MM.1S (cell line): ENCODE measurements at regions not wholly inside any gene's neighbourhood (a gene's known extent, or its start where the extent isn't known, plus 50 kb on each side); places are given as distances from the start of the nearest gene placed in this dataset.

Experiments used
- DNase-seq: peaks from one replicate; pipeline ENCODE4 v3.0.0-alpha.2; 2015
- H2AFZ ChIP-seq: fragments of 300-600 bp; sonication (generic); 2 replicates; pipeline ENCODE4 v1.6.0; 2016; ENCODE audit warnings: antibody characterized with exemption, low read length
- H3F3A ChIP-seq: fragments of 300-600 bp; sonication (generic); 2 replicates; pipeline ENCODE4 v1.6.1; 2016; ENCODE audit warnings: mild to moderate bottlenecking, antibody characterized with exemption, low read length, moderate library complexity, mixed read lengths; ENCODE audit not compliant: insufficient read depth
- H3K27ac ChIP-seq: fragments of 300-600 bp; sonication (generic); 2 replicates; pipeline ENCODE4 v1.5.1; 2016; ENCODE audit warnings: mild to moderate bottlenecking, low read length
- H3K27me3 ChIP-seq: fragments of 300-600 bp; sonication (generic); replicated peaks from 2 replicates; pipeline ENCODE4 v1.6.0; 2016; ENCODE audit warnings: low read length; ENCODE audit not compliant: insufficient read depth
- H3K36me3 ChIP-seq: fragments of 300-600 bp; sonication (generic); replicated peaks from 2 replicates; pipeline ENCODE4 v1.6.1; 2016; ENCODE audit warnings: mild to moderate bottlenecking, low read length, mixed read lengths; ENCODE audit not compliant: insufficient read depth
- H3K4me1 ChIP-seq: fragments of 300-600 bp; sonication (generic); 2 replicates; pipeline ENCODE4 v1.6.1; 2016; ENCODE audit warnings: low read length, mixed read lengths
- H3K4me2 ChIP-seq: fragments of 300-600 bp; sonication (generic); 2 replicates; pipeline ENCODE4 v1.6.0; 2016; ENCODE audit warnings: low read depth, low read length
- H3K4me3 ChIP-seq: fragments of 300-600 bp; sonication (generic); 2 replicates; pipeline ENCODE4 v1.5.1; 2016; ENCODE audit warnings: low read length, mixed read lengths
- H3K79me2 ChIP-seq: fragments of 300-600 bp; sonication (generic); 2 replicates; pipeline ENCODE4 v1.6.1; 2016; ENCODE audit warnings: mixed run types, low read length, mixed read lengths
- H3K9ac ChIP-seq: fragments of 300-600 bp; sonication (generic); 2 replicates; pipeline ENCODE4 v1.6.1; 2016; ENCODE audit warnings: low read length, mixed read lengths
- H3K9me2 ChIP-seq: fragments of 300-600 bp; sonication (generic); replicated peaks from 2 replicates; pipeline ENCODE4 v1.6.1; 2016; ENCODE audit warnings: mild to moderate bottlenecking, low read length, mixed read lengths; ENCODE audit not compliant: insufficient read depth
- H3K9me3 ChIP-seq: fragments of 300-600 bp; sonication (generic); replicated peaks from 2 replicates; pipeline ENCODE4 v1.6.1; 2016; ENCODE audit warnings: mild to moderate bottlenecking, low read length, mixed read lengths; ENCODE audit not compliant: insufficient read depth
- H4K20me1 ChIP-seq: fragments of 300-600 bp; sonication (generic); 2 replicates; pipeline ENCODE4 v1.6.1; 2016; ENCODE audit warnings: mild to moderate bottlenecking, low read length, moderate library complexity, mixed read lengths; ENCODE audit not compliant: insufficient read depth
- EZH2 ChIP-seq: fragments of 300-600 bp; sonication (generic); optimal IDR thresholded peaks from 2 replicates; pipeline ENCODE3; 2017; ENCODE audit warnings: low read depth, mild to moderate bottlenecking, antibody characterized with exemption, low read length, mixed read lengths
- EZH2phosphoT487 ChIP-seq: fragments of 300-600 bp; sonication (generic); IDR thresholded peaks from 2 replicates; pipeline ENCODE4 v1.6.1; 2018; ENCODE audit warnings: antibody characterized with exemption, low read length
- TF ChIP-seq, protein P1 (sequence below): fragments of 300-600 bp; sonication (generic); IDR thresholded peaks from 2 replicates; pipeline ENCODE4 v1.5.1; 2016; ENCODE audit warnings: antibody characterized with exemption, low read length, mixed read lengths

DNA sequence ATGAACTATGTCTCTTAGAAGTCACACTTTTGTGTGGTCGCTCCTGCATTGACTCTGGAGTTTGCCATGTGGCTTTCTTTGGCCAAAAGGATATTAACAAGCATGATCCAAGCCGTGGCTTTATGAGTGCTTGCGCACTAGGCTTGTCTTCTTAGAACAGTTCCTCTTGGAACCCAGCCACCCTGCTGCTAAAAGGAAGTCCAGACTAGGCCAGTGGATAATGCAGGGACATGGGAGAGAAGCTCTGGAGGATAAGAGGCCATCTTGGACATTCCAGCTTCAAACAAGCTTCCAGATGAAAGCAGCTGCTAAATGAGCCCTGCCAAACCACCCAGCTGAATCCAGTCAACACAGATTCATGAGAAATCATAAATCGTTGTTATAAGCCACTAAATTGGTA is 346.4 kb downstream of the CDC5L start:
- no peaks in the 10 kb centered on the region for H3K27me3 ChIP-seq
- no peaks in the 10 kb centered on the region for H3K36me3 ChIP-seq
- TF ChIP-seq EZH2phosphoT487 (no peak), EZH2 (no peak)
- TF ChIP-seq, protein P1, sequence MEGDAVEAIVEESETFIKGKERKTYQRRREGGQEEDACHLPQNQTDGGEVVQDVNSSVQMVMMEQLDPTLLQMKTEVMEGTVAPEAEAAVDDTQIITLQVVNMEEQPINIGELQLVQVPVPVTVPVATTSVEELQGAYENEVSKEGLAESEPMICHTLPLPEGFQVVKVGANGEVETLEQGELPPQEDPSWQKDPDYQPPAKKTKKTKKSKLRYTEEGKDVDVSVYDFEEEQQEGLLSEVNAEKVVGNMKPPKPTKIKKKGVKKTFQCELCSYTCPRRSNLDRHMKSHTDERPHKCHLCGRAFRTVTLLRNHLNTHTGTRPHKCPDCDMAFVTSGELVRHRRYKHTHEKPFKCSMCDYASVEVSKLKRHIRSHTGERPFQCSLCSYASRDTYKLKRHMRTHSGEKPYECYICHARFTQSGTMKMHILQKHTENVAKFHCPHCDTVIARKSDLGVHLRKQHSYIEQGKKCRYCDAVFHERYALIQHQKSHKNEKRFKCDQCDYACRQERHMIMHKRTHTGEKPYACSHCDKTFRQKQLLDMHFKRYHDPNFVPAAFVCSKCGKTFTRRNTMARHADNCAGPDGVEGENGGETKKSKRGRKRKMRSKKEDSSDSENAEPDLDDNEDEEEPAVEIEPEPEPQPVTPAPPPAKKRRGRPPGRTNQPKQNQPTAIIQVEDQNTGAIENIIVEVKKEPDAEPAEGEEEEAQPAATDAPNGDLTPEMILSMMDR, result no peak
- H3K79me2 ChIP-seq, result no peaks in the 10 kb centered on the region
- H4K20me1 ChIP-seq, result no peaks in the 10 kb centered on the region
- H3K9me3 ChIP-seq, result no peaks in the 10 kb centered on the region
- no peaks in the 10 kb centered on the region for H3K4me1 ChIP-seq
- H3K9me2 ChIP-seq, result no peaks in the 10 kb centered on the region
- H3K27ac ChIP-seq, result no peak overlapping the region
- H3K4me2 ChIP-seq, result no peak overlapping the region
- H3K4me3 ChIP-seq, result no peak overlapping the region
- DNase-seq, result no peak
- H3F3A ChIP-seq, result no peaks in the 10 kb centered on the region
- H3K9ac ChIP-seq, result no peak overlapping the region
- no peak overlapping the region for H2AFZ ChIP-seq

DNA sequence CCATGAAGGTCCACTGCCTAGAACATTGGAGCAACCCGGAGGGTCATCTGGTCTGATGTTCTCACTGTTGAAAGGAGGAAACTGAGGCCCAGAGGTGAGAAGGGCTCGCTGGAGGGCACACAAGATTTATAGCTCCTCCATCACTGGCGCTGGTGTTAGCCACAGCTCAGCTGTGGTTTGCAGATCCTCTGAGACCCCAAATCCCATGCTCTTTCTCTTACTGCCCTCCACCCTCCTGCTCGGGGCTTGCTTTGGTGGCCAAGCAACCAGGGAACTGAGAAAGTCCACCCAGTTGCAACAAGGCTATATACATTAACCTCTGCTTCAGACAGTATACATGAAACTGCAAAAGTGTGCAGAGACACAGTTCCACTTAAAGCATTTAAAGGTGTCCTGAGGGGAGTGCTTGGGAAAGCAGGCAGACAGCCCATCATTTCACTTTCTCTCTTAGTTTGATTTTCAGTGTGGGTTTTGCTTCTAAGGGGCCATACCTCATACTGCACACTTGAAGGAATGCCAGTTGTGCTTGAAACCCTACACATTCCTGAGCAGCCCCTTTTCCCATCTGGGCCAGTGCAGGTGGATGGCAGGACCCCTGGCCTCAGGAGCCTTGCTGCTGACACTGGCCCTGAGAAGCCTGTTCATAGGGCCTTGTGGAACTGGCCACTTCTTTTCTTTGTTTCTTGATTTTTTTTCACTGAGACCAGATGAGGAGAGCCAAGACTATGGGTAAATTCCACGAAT is 347.6 kb downstream of the CDC5L start:
- H3K79me2 ChIP-seq, result no peaks in the 10 kb centered on the region
- H3K4me1 ChIP-seq, result no peaks in the 10 kb centered on the region
- no peak for DNase-seq
- H3F3A ChIP-seq, result no peaks in the 10 kb centered on the region
- H4K20me1 ChIP-seq, result no peaks in the 10 kb centered on the region
- H3K9me2 ChIP-seq, result no peaks in the 10 kb centered on the region
- no peak for TF ChIP-seq EZH2
- TF ChIP-seq, protein P1, result no peak
- no peak for TF ChIP-seq EZH2phosphoT487
- no peak overlapping the region for H3K4me3 ChIP-seq
- no peak overlapping the region for H3K4me2 ChIP-seq
- no peak overlapping the region for H3K9ac ChIP-seq
- H2AFZ ChIP-seq, result no peak overlapping the region
- H3K9me3 ChIP-seq, result no peaks in the 10 kb centered on the region
- H3K27me3 ChIP-seq, result no peaks in the 10 kb centered on the region
- no peak overlapping the region for H3K27ac ChIP-seq
- no peaks in the 10 kb centered on the region for H3K36me3 ChIP-seq

- Histone ChIP-seq H3K27me3 (no peaks in the 10 kb centered on the region), H3K4me2 (no peak overlapping the region), H3K79me2 (no peaks in the 10 kb centered on the region), H3K9me3 (no peaks in the 10 kb centered on the region), H3K4me1 (no peaks in the 10 kb centered on the region), H3K27ac (no peak overlapping the region), H2AFZ (no peak overlapping the region), H4K20me1 (no peaks in the 10 kb centered on the region), H3K9me2 (no peaks in the 10 kb centered on the region), H3K4me3 (no peak overlapping the region), H3K9ac (no peak overlapping the region), H3F3A (no peaks in the 10 kb centered on the region), H3K36me3 (no peaks in the 10 kb centered on the region)
- no peak for TF ChIP-seq EZH2phosphoT487
- TF ChIP-seq EZH2, result no peak
- TF ChIP-seq, protein P1, result no peak
- no peak for DNase-seq
Observed at GRCh38 chr6:44735630-44735963, 348.1 kb downstream of the CDC5L start.
